DMS 273 (cell line): ENCODE measurements at regions not wholly inside any gene's neighbourhood (a gene's known extent, or its start where the extent isn't known, plus 50 kb on each side); places are given as distances from the start of the nearest gene placed in this dataset.
"Not testable (repeated sequence)": the region's sequence is repeated elsewhere in the genome, so short reads cannot be mapped to it uniquely, and the experiment has no call there.

Experiments
- DNase-seq: peaks from one replicate; lab custom pipeline; 2025; ENCODE audit not compliant: unreplicated experiment; lab: John Stamatoyannopoulos, UW

DNA sequence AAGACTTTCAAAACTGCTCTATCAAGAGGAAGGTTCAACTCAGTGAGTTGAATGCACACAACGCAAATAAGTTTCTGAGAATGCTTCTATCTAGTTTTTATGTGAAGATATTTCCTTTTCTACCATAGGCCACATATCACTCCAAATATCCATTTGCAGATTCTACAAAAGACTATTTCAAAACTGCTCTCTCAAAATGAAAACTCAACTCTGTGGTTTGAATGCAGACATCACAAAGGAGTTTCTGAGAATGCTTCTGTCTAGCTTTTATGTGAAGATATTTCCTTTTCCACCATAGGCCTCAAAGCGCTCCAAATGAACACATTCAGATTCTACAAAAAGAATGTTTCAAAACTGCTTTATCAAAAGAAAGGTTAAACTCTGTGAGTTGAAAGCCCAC, 1093.1 kb upstream of the DEFB115 start:
- DNase-seq, result not testable (repeated sequence)

DNA sequence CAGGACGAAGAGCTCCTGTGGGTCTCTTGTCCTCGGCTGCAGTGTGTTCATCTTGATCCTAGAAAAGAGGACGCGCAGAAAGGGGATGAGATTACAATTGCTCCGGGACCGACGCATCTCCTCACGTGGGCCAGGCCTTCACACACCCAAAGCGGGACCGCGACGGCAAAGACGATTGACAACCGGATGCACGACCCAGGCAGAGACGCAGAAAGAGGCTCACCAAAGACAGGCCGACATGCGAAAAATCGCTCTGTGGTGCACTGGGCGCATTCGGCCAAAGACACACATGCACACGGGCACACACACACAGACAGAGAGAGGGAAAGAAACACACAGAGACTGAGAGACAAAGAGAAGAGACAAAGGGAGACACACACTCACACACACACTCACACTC, 1089.9 kb upstream of the DEFB115 start:
- DNase-seq, result no peak

GRCh38 chr20:30168025-30168799, 1089.3 kb upstream of the DEFB115 start:
- DNase-seq, result peak; percentile 3

- peak; percentile 6 for DNase-seq
These were observed 1088.7 kb upstream of the DEFB115 start for GRCh38 chr20:30168800-30169138.

- no peak for DNase-seq
These were observed 1081.8 kb upstream of the DEFB115 start for GRCh38 chr20:30175681-30176080.

- DNase-seq, result not testable (repeated sequence)
These were observed 1074.3 kb upstream of the DEFB115 start for GRCh38 chr20:30183124-30183523.

- not testable (repeated sequence) for DNase-seq
These were observed 1065.7 kb upstream of the DEFB115 start for GRCh38 chr20:30191785-30192184.

DNA sequence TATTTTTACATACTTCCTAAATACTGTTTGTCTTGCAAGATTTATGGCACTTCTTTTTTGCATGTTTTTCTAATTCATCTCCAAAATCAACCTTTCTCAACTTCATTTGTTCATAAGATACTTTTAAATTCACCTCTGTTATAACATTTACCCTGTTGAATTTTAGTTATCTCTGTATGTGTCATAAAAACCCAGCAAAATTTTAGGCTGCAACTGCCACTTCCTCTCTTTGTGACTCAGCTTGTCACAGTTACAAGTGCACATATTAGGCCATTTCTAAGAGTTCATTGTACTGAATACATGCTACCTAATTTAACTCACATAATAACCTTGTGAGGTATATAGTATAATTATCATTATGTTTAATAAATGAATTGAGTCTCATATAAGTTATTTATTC, 1023.0 kb upstream of the DEFB115 start:
- DNase-seq, result not testable (repeated sequence)

DNA sequence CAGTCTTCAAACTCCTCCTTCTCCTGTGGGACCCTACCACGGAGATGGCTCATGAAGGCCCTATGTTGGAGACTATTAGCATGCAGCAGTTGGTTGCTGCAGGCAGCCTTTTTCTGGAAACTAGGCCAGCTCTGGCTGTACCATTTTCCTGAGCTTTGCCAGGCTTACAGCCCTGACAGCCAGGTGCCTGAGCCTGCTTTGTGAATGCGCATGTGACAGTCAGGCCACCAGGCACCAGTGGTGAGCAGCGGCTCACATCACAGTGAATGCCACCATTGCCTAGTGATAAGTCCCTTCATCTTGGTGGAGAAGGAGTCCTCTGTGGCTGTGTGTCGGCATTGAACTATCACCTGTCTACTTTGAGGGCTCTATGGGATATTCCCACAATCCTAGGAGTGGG, 982.4 kb upstream of the DEFB115 start:
- DNase-seq, result not testable (repeated sequence)

DNA sequence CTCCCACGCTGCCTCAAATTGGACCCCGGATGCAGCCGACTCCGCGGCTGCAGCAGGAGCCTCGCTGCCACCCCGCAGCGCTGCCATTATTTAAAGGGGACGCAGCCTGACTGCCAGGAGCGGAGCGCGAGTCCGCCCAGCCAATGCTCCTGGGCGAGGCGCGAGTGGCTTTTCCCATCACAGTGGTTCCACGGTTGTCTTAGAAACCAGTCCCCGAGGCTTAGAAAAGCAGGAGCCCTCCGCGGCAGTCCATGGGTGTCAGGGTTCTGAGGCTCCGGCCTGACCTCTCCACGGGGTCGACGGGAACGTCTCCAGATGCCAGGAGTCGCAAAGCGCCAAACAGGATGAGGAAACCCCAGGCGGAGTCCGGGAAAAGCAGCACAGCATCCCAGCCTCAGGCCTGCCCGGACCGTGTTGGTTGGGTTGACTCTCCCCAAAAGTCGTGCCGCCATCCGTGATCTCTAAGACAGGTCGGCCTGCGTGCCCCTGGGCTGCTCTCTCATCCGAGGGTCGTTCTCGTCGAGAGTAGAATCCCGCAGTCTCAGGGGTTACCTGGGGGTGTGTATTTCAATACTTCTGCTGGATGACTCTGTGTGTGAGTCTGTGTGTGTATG, 975.8 kb upstream of the DEFB115 start:
- no peak for DNase-seq

GRCh38 chr20:30283476-30284280, 973.8 kb upstream of the DEFB115 start:
- not testable (repeated sequence) for DNase-seq

GRCh38 chr20:30284281-30284905, 973.1 kb upstream of the DEFB115 start:
- no peak for DNase-seq

- no peak for DNase-seq
These were observed 971.8 kb upstream of the DEFB115 start for GRCh38 chr20:30285677-30286076.

DNA sequence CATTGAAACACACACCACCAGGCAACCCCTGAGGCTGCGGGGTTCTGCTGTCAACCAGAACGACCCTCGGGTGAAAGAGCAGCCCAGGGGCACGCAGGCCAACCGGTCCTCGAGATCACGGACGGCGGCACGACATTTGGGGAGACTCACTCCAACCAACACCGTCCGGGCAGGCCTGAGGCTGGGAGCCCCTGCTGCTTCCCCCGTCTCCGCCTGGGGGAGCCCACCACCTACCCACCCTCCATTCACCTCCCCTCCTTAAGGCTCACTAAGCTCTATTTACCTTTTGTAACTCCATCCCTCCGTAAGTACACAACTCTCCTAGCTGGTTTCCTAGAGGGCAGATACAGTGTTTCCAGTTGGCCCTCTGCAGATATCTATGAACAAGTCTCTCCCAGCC, 971.3 kb upstream of the DEFB115 start:
- DNase-seq, result peak; percentile 22

DNA sequence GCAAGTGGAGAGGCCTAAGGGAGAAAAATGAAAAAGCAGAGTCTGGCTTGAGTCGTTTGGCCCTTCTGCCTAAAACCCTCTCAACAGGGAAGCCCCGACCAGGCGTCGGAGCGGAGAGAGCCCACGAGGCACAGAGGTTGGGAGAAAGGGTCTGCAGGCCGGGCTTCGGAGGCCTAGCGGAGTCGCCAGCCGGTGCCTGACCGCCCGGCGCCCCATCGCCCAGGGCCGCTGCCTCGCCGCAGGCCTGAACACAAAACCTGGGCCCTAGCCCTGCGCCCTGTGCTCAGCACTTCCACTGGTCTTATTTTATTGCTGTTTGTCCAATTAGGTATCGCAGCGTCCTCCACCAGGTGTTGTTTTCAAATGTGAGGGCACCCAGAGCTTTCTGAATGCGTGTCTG, 970.0 kb upstream of the DEFB115 start:
- DNase-seq, result not testable (repeated sequence)

DNA sequence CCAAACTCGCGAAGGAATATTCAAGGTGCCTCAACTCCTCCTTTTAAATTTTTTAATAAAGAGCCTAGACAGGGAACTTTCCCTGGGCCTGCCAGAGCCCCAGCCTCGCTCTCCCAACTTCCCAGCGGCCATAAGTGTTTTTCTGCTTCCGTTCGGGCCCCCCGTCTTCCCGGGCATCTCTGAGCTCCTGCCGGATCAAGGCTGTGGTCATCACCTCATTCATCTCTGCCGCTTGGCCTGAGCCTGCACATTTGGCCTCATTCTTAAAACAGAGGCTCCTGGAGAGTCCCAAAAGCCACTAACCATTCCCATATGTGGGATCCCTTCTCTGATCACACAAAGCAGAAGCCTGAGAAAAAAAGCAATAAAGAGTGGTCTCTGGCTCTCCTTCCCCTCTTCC, 969.1 kb upstream of the DEFB115 start:
- DNase-seq, result no peak

DNA sequence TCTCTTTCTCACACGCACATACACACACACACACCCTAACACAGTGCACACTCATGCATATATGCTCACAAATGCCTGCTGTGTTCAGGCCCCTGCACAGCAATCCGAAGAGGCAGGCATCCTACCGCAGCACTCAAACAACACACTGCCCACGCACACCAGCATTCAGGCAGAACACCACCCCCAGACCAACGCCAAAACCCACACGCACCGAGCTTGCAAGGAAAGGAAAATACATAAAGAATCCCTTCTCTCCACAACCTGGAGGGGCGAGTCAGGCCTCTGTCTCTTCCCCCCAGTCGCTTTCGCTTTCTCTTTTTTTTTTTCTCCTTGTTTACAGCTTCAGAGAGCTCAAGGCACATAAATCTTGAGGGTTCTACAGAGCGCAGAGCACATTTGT, 968.4 kb upstream of the DEFB115 start:
- not testable (repeated sequence) for DNase-seq

DNA sequence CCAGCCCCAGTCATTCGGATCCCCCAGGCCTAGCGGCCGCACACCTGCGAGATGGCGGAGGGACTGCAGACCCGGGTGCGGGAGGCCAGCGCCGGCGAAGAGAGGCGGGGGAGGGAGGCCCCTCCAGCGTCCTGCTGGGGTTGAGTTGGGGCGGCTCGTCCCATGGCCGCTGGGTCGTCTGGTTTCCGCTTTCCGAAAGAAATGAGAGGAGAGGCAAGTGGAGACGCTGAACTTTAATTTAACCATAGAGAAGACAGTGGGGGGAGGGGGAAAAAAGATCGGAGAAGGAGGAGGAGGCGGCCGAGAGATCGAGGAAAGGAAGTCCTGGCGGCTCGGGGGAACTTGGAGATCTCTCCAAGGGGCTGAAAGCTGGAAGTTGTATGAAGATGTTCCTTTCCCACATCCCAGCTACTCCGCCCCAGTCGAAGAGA, 967.7 kb upstream of the DEFB115 start:
- DNase-seq, result not testable (repeated sequence)

DNA sequence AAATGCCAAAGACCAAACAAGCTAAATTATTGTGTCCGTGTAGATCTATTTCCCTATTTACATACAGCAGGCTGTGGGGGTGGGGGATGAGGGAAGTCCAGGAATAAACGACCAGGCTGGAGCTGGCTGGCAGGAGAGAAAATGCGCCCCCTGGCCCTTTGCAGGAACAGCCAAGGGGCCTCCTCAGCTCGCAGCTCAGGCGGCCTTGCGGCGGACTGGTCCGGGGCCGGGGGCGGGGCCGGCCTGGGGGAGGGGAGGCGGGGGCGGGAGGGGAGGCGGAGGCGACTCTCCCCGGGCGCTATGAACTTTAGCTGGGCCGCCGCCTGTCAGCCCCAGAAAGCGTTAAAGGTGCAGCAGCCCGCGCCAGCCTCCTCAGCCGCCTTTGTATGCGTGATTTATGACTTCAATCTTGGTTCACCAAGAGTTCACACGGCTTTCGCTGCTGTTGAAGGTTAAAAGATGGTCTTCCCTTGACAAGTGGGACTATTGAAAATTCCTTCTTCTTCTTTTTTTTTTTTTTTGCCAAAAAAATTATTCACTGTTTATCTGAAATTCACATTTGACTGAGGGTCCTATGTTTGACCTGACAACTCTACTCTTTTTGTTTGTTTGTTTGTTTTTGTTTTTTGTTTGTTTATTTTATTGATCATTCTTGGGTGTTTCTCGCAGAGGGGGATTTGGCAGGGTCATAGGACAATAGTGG, 967.0 kb upstream of the DEFB115 start:
- peak; percentile 56 for DNase-seq

DNA sequence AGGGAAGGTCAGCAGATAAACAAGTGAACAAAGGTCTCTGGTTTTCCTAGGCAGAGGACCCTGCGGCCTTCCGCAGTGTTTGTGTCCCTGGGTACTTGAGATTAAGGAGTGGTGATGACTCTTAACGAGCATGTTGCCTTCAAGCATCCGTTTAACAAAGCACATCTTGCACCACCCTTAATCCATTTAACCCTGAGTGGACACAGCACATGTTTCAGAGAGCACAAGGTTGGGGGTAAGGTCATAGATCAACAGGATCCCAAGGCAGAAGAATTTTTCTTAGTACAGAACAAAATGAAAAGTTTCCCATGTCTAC, 966.4 kb upstream of the DEFB115 start:
- DNase-seq, result not testable (repeated sequence)

DNA sequence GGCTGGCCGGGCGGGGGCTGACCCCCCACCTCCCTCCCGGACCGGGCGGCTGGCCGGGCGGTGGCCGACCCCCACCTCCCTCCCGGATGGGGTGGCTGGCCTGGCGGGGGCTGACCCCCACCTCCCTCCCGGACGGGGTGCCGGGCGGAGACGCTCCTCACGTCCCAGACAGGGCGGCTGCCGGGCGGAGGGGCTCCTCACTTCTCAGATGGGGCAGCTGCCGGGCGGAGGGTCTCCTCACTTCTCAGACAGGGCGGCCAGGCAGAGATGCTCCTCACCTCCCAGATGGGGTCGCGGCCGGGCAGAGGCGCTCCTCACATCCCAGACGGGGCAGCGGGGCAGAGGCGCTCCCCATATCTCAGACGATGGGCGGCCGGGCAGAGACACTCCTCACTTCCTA, 965.8 kb upstream of the DEFB115 start:
- DNase-seq, result not testable (repeated sequence)
